Activated T-cell treated with anti-CD3 and anti-CD28 coated beads for 1 hour (primary cell): ENCODE measurements at regions not wholly inside any gene's neighbourhood (a gene's known extent, or its start where the extent isn't known, plus 50 kb on each side); places are given as distances from the start of the nearest gene placed in this dataset.
"Not testable (repeated sequence)": the region's sequence is repeated elsewhere in the genome, so short reads cannot be mapped to it uniquely, and the experiment has no call there.

ENCODE experiments used
- DNase-seq: peaks from one replicate; pipeline ENCODE4 v3.0.0-alpha.2; 2020; ENCODE audit warnings: low read depth

- DNase-seq: no peak
Observed at GRCh38 chr1:234865171-234866006, 255.4 kb upstream of the IRF2BP2 start.

GRCh38 chr1:234864116-234864515, 254.1 kb upstream of the IRF2BP2 start:
- DNase-seq: no peak

- DNase-seq: no peak
Observed at GRCh38 chr1:234863551-234863971, 253.6 kb upstream of the IRF2BP2 start.

GRCh38 chr1:234862944-234863515, 253.1 kb upstream of the IRF2BP2 start:
- DNase-seq: no peak

- DNase-seq: no peak
Observed at GRCh38 chr1:234862360-234862943, 252.5 kb upstream of the IRF2BP2 start.

GRCh38 chr1:234861761-234862160, 251.8 kb upstream of the IRF2BP2 start:
- DNase-seq: no peak

- no peak for DNase-seq
Observed at GRCh38 chr1:234861024-234861620, 251.1 kb upstream of the IRF2BP2 start.

GRCh38 chr1:234858722-234859121, 248.7 kb upstream of the IRF2BP2 start:
- no peak for DNase-seq

GRCh38 chr1:234856845-234857245, 246.9 kb upstream of the IRF2BP2 start:
- no peak for DNase-seq

- no peak for DNase-seq
Observed at GRCh38 chr1:234855851-234856250, 245.9 kb upstream of the IRF2BP2 start.

GRCh38 chr1:234854645-234855039, 244.7 kb upstream of the IRF2BP2 start:
- DNase-seq: no peak

- DNase-seq: no peak
Observed at GRCh38 chr1:234853906-234854644, 244.1 kb upstream of the IRF2BP2 start.

- DNase-seq: no peak
Observed at GRCh38 chr1:234852659-234853058, 242.7 kb upstream of the IRF2BP2 start.

GRCh38 chr1:234851450-234852438, 241.8 kb upstream of the IRF2BP2 start:
- DNase-seq: no peak

- DNase-seq: no peak
Observed at GRCh38 chr1:234849832-234850231, 239.9 kb upstream of the IRF2BP2 start.

GRCh38 chr1:234848972-234849649, 239.1 kb upstream of the IRF2BP2 start:
- DNase-seq: no peak

- DNase-seq: not testable (repeated sequence)
Observed at GRCh38 chr1:234846813-234847212, 236.8 kb upstream of the IRF2BP2 start.

GRCh38 chr1:234845836-234846235, 235.9 kb upstream of the IRF2BP2 start:
- DNase-seq: no peak

- DNase-seq: no peak
Observed at GRCh38 chr1:234845097-234845660, 235.2 kb upstream of the IRF2BP2 start.

GRCh38 chr1:234844479-234845031, 234.6 kb upstream of the IRF2BP2 start:
- DNase-seq: no peak
